OCI-LY7 (cell line): ENCODE measurements at regions not wholly inside any gene's neighbourhood (a gene's known extent, or its start where the extent isn't known, plus 50 kb on each side); places are given as distances from the start of the nearest gene placed in this dataset.
A peak's percentile ranks its signal among the peaks of the same experiment; 100 is the strongest.

Experiments
- BruUV-seq: library from RNA; stranded (reverse); fragments of 400-500 nt; replicated peaks from 2 replicates; lab custom pipeline; 2021; lab: Mats Ljungman, UMichigan
- CTCF ChIA-PET: fragments of 300-600 bp; sonication (Branson Sonifier 250); formaldehyde crosslinking; loops from one replicate; lab custom pipeline; 2022; ENCODE audit warnings: antibody characterized with exemption; ENCODE audit not compliant: unreplicated experiment; lab: Charles Lee
- POLR2A ChIA-PET: fragments of 300-600 bp; sonication (Branson Sonifier 250); formaldehyde crosslinking; loops from one replicate; lab custom pipeline; 2022; ENCODE audit warnings: antibody characterized with exemption; lab: Charles Lee
- DNase-seq: peaks from one replicate; pipeline ENCODE4 v3.0.0-alpha.2; 2015; ENCODE audit warnings: low spot score
- H2AFZ ChIP-seq: fragments of 200-600 bp; sonication (generic), shearing (Covaris generic); 2 replicates; pipeline ENCODE4 v1.6.1; 2014; ENCODE audit warnings: mild to moderate bottlenecking, antibody characterized with exemption, low read length, moderate library complexity
- H3K27ac ChIP-seq: fragments of 200-600 bp; sonication (generic); 2 replicates; pipeline ENCODE4 v1.5.1; 2014; ENCODE audit warnings: mixed run types, low read depth, mild to moderate bottlenecking, moderate library complexity, low read length, inconsistent platforms; ENCODE audit not compliant: poor library complexity, severe bottlenecking
- H3K36me3 ChIP-seq: fragments of 200-600 bp; sonication (generic); 2 replicates; pipeline ENCODE4 v1.6.1; 2014; ENCODE audit warnings: mild to moderate bottlenecking, antibody characterized with exemption, low read length, moderate library complexity, mixed read lengths; ENCODE audit not compliant: insufficient read depth
- H3K4me1 ChIP-seq: fragments of 200-600 bp; sonication (generic); 2 replicates; pipeline ENCODE4 v1.5.1; 2014; ENCODE audit warnings: mild to moderate bottlenecking, low read length; ENCODE audit not compliant: insufficient read depth, poor library complexity, severe bottlenecking
- H3K4me2 ChIP-seq: fragments of 200-600 bp; sonication (generic); 2 replicates; pipeline ENCODE4 v1.6.1; 2014; ENCODE audit warnings: mild to moderate bottlenecking, low read length
- H3K4me3 ChIP-seq: fragments of 200-600 bp; sonication (generic); 2 replicates; pipeline ENCODE4 v1.5.1; 2014; ENCODE audit warnings: mild to moderate bottlenecking, low read depth, low read length; ENCODE audit not compliant: poor library complexity, severe bottlenecking
- H3K79me2 ChIP-seq: fragments of 200-600 bp; sonication (generic); 2 replicates; pipeline ENCODE4 v1.6.1; 2016; ENCODE audit warnings: low read depth, mild to moderate bottlenecking, low read length, moderate library complexity, mixed read lengths; ENCODE audit not compliant: insufficient read depth
- H3K9me2 ChIP-seq: fragments of 200-600 bp; sonication (generic); 2 replicates; pipeline ENCODE4 v1.6.1; 2016; ENCODE audit warnings: mild to moderate bottlenecking, low read length, mixed read lengths; ENCODE audit not compliant: insufficient read depth
- H3K9me3 ChIP-seq: fragments of 200-600 bp; sonication (generic); 2 replicates; pipeline ENCODE4 v1.6.1; 2014; ENCODE audit warnings: mild to moderate bottlenecking, mixed run types, low read length, mixed read lengths
- H4K20me1 ChIP-seq: fragments of 200-600 bp; sonication (generic); 2 replicates; pipeline ENCODE4 v1.6.1; 2014; ENCODE audit warnings: mild to moderate bottlenecking, antibody characterized with exemption, low read length, moderate library complexity, mixed read lengths; ENCODE audit not compliant: insufficient read depth
- CTCF ChIP-seq: fragments of 200-600 bp; sonication (generic); conservative IDR thresholded peaks from 2 replicates; pipeline ENCODE4 v1.5.1; 2014; ENCODE audit warnings: mild to moderate bottlenecking, antibody characterized with exemption, low read length, moderate library complexity, mixed read lengths
- EZH2phosphoT487 ChIP-seq: fragments of 200-600 bp; sonication (generic); IDR thresholded peaks from 2 replicates; pipeline ENCODE4 v1.6.1; 2018; ENCODE audit warnings: low read depth, borderline replicate concordance, mild to moderate bottlenecking, mixed run types, antibody characterized with exemption, low read length, moderate library complexity, mixed read lengths
- intact Hi-C: fragments of 100-400 bp; cut with micrococcal nuclease; formaldehyde crosslinking; loops from one replicate; pipeline ENCODE4 v1.10.0; 2022; ENCODE audit not compliant: unreplicated experiment

- Histone ChIP-seq H3K27ac (no peak overlapping the region), H3K4me3 (no peak overlapping the region), H3K4me2 (no peak overlapping the region), H3K36me3 (no peaks in the 10 kb centered on the region), H3K9me2 (no peaks in the 10 kb centered on the region), H4K20me1 (no peaks in the 10 kb centered on the region), H3K9me3 (no peaks in the 10 kb centered on the region), H3K4me1 (no peaks in the 10 kb centered on the region), H3K79me2 (no peaks in the 10 kb centered on the region), H2AFZ (no peak overlapping the region)
- ChIA-PET POLR2A (no interaction called here), CTCF (no interaction called here)
- DNase-seq = no peak
- intact Hi-C loops = no loop called here
- no peak for TF ChIP-seq CTCF
- no peak for TF ChIP-seq EZH2phosphoT487
- BruUV-seq = no TSS peak
Measured at GRCh38 chrX:128818690-128819089, 704.6 kb downstream of the SMARCA1 start.

- Histone ChIP-seq H3K9me2 (no peaks in the 10 kb centered on the region), H3K9me3 (no peaks in the 10 kb centered on the region), H2AFZ (no peak overlapping the region), H3K27ac (no peak overlapping the region), H3K4me2 (no peak overlapping the region), H3K36me3 (no peaks in the 10 kb centered on the region), H3K4me1 (no peaks in the 10 kb centered on the region), H4K20me1 (no peaks in the 10 kb centered on the region), H3K79me2 (no peaks in the 10 kb centered on the region), H3K4me3 (no peak overlapping the region)
- intact Hi-C loops = no loop called here
- ChIA-PET CTCF (no interaction called here), POLR2A (no interaction called here)
- peak; percentile 15 for DNase-seq
- BruUV-seq = no TSS peak
- TF ChIP-seq CTCF (peak; percentile 61), EZH2phosphoT487 (no peak)
Measured at GRCh38 chrX:128816919-128817318, 706.4 kb downstream of the SMARCA1 start.

GRCh38 chrX:128807367-128807766 lies 715.9 kb downstream of the SMARCA1 start:
- Histone ChIP-seq H4K20me1 (no peaks in the 10 kb centered on the region), H3K9me3 (no peaks in the 10 kb centered on the region), H3K4me3 (no peak overlapping the region), H2AFZ (no peak overlapping the region), H3K4me2 (no peak overlapping the region), H3K79me2 (no peaks in the 10 kb centered on the region), H3K4me1 (no peaks in the 10 kb centered on the region), H3K27ac (no peak overlapping the region), H3K9me2 (no peaks in the 10 kb centered on the region), H3K36me3 (no peaks in the 10 kb centered on the region)
- BruUV-seq = no TSS peak
- intact Hi-C loops = no loop called here
- TF ChIP-seq CTCF = no peak
- no peak for TF ChIP-seq EZH2phosphoT487
- POLR2A ChIA-PET = no interaction called here
- DNase-seq = peak; percentile 40
- CTCF ChIA-PET = no interaction called here
